Body of pancreas (tissue), 4 donors: ENCODE measurements at regions not wholly inside any gene's neighbourhood (a gene's known extent, or its start where the extent isn't known, plus 50 kb on each side); places are given as distances from the start of the nearest gene placed in this dataset.

ENCODE experiments used
- CTCF ChIP-seq, 7 experiments: fragments of 450-650 bp in 4 of 7; fragments of 200-600 bp in 3 of 7; sonication (generic) in 3 of 7; IDR thresholded peaks; one replicate each; pipeline ENCODE4 v1.5.1; 2016 to 2019; ENCODE audit warnings: antibody characterized with exemption in 7 of 7
- POLR2A ChIP-seq, 3 donors: fragments of 450-650 bp; IDR thresholded peaks; one replicate each; pipeline ENCODE4 v1.6.1; 2016; ENCODE audit warnings: antibody characterized with exemption in 3 of 3, mild to moderate bottlenecking in 2 of 3

GRCh38 chr17:77597418-77598240 lies 360.9 kb upstream of the TNRC6C start:
- TF ChIP-seq CTCF (IDR thresholded peaks at IDR 0.05) = no peak
- no peak for TF ChIP-seq POLR2A (IDR thresholded peaks at IDR 0.05)
